Stomach (tissue), 4 donors: ENCODE measurements at regions not wholly inside any gene's neighbourhood (a gene's known extent, or its start where the extent isn't known, plus 50 kb on each side); places are given as distances from the start of the nearest gene placed in this dataset.

Source experiments
- CTCF ChIP-seq, 7 experiments: fragments of 450-650 bp in 4 of 7; fragments of 200-600 bp in 3 of 7; sonication (generic) in 3 of 7; IDR thresholded peaks; one replicate each; pipeline ENCODE4 v1.5.1; 2016 to 2019; ENCODE audit warnings: antibody characterized with exemption in 7 of 7, control low read depth in 2 of 7, mild to moderate bottlenecking in 1 of 7
- EP300 ChIP-seq: sonication (generic); formaldehyde crosslinking; IDR thresholded peaks from one replicate; pipeline ENCODE4 v1.6.1; 2017; ENCODE audit warnings: antibody characterized with exemption
- POLR2A ChIP-seq, 4 donors: fragments of 450-650 bp; IDR thresholded peaks; one replicate each; pipeline ENCODE4 v1.6.1; 2016; ENCODE audit warnings: antibody characterized with exemption in 4 of 4, control low read depth in 2 of 4, mild to moderate bottlenecking in 1 of 4, moderate library complexity in 1 of 4
- POLR2AphosphoS5 ChIP-seq, 3 donors: sonication (generic); formaldehyde crosslinking; IDR thresholded peaks; one replicate each; pipeline ENCODE4 v1.6.1; 2016; ENCODE audit warnings: antibody characterized with exemption in 3 of 3

GRCh38 chr20:24283186-24283585 is 186.2 kb upstream of the SYNDIG1 start:
- TF ChIP-seq POLR2A (IDR thresholded peaks at IDR 0.05) (no peak), CTCF (IDR thresholded peaks at IDR 0.05) (no peak), EP300 (no peak), POLR2AphosphoS5 (IDR thresholded peaks at IDR 0.05) (no peak)
